K562 (cell line): ENCODE measurements at regions not wholly inside any gene's neighbourhood (a gene's known extent, or its start where the extent isn't known, plus 50 kb on each side); places are given as distances from the start of the nearest gene placed in this dataset.
A peak's percentile ranks its signal among the peaks of the same experiment; 100 is the strongest.

Experiments used
- ATAC-seq: fragments of 200-7000 bp; cut with Tn5 transposase; 3 replicates; pipeline ENCODE4 v1.9.1; 2020; ENCODE audit warnings: moderate library complexity
- BruUV-seq: library from RNA; stranded (reverse); fragments of 400-500 nt; replicated peaks from 2 replicates; lab custom pipeline; 2021; lab: Mats Ljungman, UMichigan
- CTCF ChIA-PET: fragments of 300-600 bp; formaldehyde crosslinking; extraction: SDS; loops from one replicate; lab custom pipeline; 2021; ENCODE audit warnings: low intra/inter-chr PET ratio; lab: Yijun Ruan, JAX
- POLR2A ChIA-PET: fragments of 300-600, 350-650 bp; sonication (Branson Sonifier 250); formaldehyde crosslinking; extraction: SDS; loops from one replicate; lab custom pipeline; 2021; ENCODE audit warnings: antibody characterized with exemption, inconsistent platforms; lab: Yijun Ruan, JAX
- DNase-seq, 4 experiments: peaks; one replicate each; pipeline versions ENCODE4 v3.0.0 to v3.0.0-alpha.2; 2011 to 2018; ENCODE audit warnings: low spot score in 3 of 4, mixed read lengths in 3 of 4; ENCODE audit errors: extremely low read depth in 1 of 4
- FAIRE-seq: peaks from 2 replicates; lab custom pipeline; 2011; peaks lifted over from hg19 to GRCh38; lab: Jason Lieb, UNC
- H2AFZ ChIP-seq: 2 replicates; pipeline ENCODE4 v1.6.0; 2011; ENCODE audit warnings: low read depth, low read length, control low read depth, inconsistent platforms
- H3K27ac ChIP-seq: fragments of 200-600 bp; 3 replicates; pipeline ENCODE4 v1.8.0; 2011; ENCODE audit warnings: low read depth, mild to moderate bottlenecking, control low read depth, inconsistent platforms, low read length, moderate library complexity, mixed read lengths; ENCODE audit errors: extremely low read depth
- H3K27me3 ChIP-seq, 2 experiments: fragments of 300-600 bp in 1 of 2; 2 replicates in 1 of 2; 3 replicates in 1 of 2; pipeline versions ENCODE4 v1.6.0 to v1.8.0; 2011; ENCODE audit warnings: inconsistent platforms in 2 of 2, low read length in 2 of 2, mild to moderate bottlenecking in 1 of 2, mixed read lengths in 1 of 2, moderate library complexity in 1 of 2; ENCODE audit not compliant: control insufficient read depth in 2 of 2, insufficient read depth in 2 of 2
- H3K36me3 ChIP-seq: fragments of 300-600 bp; 3 replicates; pipeline ENCODE4 v1.8.0; 2011; ENCODE audit warnings: mild to moderate bottlenecking, low read length, inconsistent platforms; ENCODE audit not compliant: control insufficient read depth, insufficient read depth
- H3K4me1 ChIP-seq, 2 experiments: fragments of 200-600 bp in 1 of 2; replicated peaks in 1 of 2; 2 replicates in 1 of 2; 3 replicates in 1 of 2; pipeline versions ENCODE4 v1.5.1 to v1.8.0; 2011; ENCODE audit warnings: inconsistent platforms in 2 of 2, low read length in 2 of 2, mild to moderate bottlenecking in 1 of 2, mixed read lengths in 1 of 2, moderate library complexity in 1 of 2; ENCODE audit not compliant: control insufficient read depth in 2 of 2, insufficient read depth in 2 of 2
- H3K4me2 ChIP-seq: 2 replicates; pipeline ENCODE4 v1.6.1; 2011; ENCODE audit warnings: low read length, control low read depth, inconsistent platforms, mixed read lengths; ENCODE audit not compliant: insufficient read depth
- H3K4me3 ChIP-seq: fragments of 200-600 bp; sonication (generic), shearing (Covaris generic); 2 replicates; pipeline ENCODE4 v1.5.1; 2016; ENCODE audit warnings: control low read depth, inconsistent platforms
- H3K79me2 ChIP-seq: fragments of 200-600 bp; 3 replicates; pipeline ENCODE4 v1.8.0; 2011; ENCODE audit warnings: low read length, inconsistent platforms; ENCODE audit not compliant: control insufficient read depth, insufficient read depth
- H3K9ac ChIP-seq, 2 experiments: 2 replicates each; pipeline versions ENCODE4 v1.6.0 to v1.6.1; 2011; ENCODE audit warnings: low read depth in 2 of 2, low read length in 2 of 2, control low read depth in 1 of 2, inconsistent platforms in 1 of 2, mild to moderate bottlenecking in 1 of 2, mixed read lengths in 1 of 2; ENCODE audit not compliant: insufficient read depth in 1 of 2
- H3K9me1 ChIP-seq: one replicate; pipeline ENCODE4 v1.6.0; 2011; ENCODE audit warnings: inconsistent platforms, mild to moderate bottlenecking, low read length, moderate library complexity; ENCODE audit not compliant: control insufficient read depth, insufficient read depth
- H3K9me3 ChIP-seq: replicated peaks from 2 replicates; pipeline ENCODE4 v1.5.1; 2011; ENCODE audit warnings: low read depth, low read length, inconsistent platforms; ENCODE audit not compliant: control insufficient read depth, insufficient read depth
- H4K20me1 ChIP-seq: replicated peaks from 2 replicates; pipeline ENCODE4 v1.6.1; 2011; ENCODE audit warnings: low read length, inconsistent platforms, mixed read lengths; ENCODE audit not compliant: control insufficient read depth, insufficient read depth
- CREBBP ChIP-seq: IDR thresholded peaks from one replicate; pipeline ENCODE4 v1.6.1; 2012; ENCODE audit warnings: low read depth, mild to moderate bottlenecking, control low read depth, inconsistent platforms, low read length
- DMBX1 ChIP-seq: fragments of 250-450 bp; sonication (Bioruptor Pico); IDR thresholded peaks from 2 replicates; pipeline ENCODE4 v1.8.0; 2022; ENCODE audit warnings: inconsistent platforms, mild to moderate bottlenecking, moderate library complexity, borderline replicate concordance
- ELF4 ChIP-seq: fragments of 450-650 bp; formaldehyde crosslinking; IDR thresholded peaks from 2 replicates; pipeline ENCODE4 v1.4.0; 2022; ENCODE audit warnings: missing genetic modification characterization
- ETS2 ChIP-seq: IDR thresholded peaks from 2 replicates; pipeline ENCODE4 v1.6.1; 2016; ENCODE audit warnings: borderline replicate concordance, missing genetic modification characterization, mild to moderate bottlenecking, moderate library complexity, missing compliant biosample characterization; ENCODE audit not compliant: poor library complexity, severe bottlenecking
- FOXA3 ChIP-seq, 2 experiments: fragments of 450-650 bp in 1 of 2; sonication (generic) in 1 of 2; formaldehyde crosslinking; IDR thresholded peaks in 1 of 2; conservative IDR thresholded peaks in 1 of 2; 2 replicates each; pipeline versions ENCODE4 v1.4.0 to v1.8.0; 2020 to 2022; ENCODE audit warnings: mild to moderate bottlenecking in 2 of 2, missing genetic modification reagents in 1 of 2
- MAFF ChIP-seq: IDR thresholded peaks from 2 replicates; pipeline ENCODE4 v1.6.1; 2012; ENCODE audit warnings: low read length, improper control_type of control experiment
- NR1H2 ChIP-seq: sonication (generic); formaldehyde crosslinking; IDR thresholded peaks from 2 replicates; pipeline ENCODE4 v1.4.0; 2020; ENCODE audit warnings: mild to moderate bottlenecking, missing genetic modification reagents
- PHB2 ChIP-seq: fragments of 450-650 bp; IDR thresholded peaks from 2 replicates; pipeline ENCODE4 v1.6.1; 2017; ENCODE audit warnings: low read depth
- PREB ChIP-seq: sonication (generic); formaldehyde crosslinking; IDR thresholded peaks from 2 replicates; pipeline ENCODE4 v1.8.1; 2023; ENCODE audit warnings: mild to moderate bottlenecking, missing genetic modification reagents
- RBFOX2 ChIP-seq: fragments of 200-400 bp; formaldehyde crosslinking; IDR thresholded peaks from 2 replicates; pipeline ENCODE4 v1.6.1; 2017; ENCODE audit warnings: low read depth, mild to moderate bottlenecking, low read length, moderate library complexity
- RBM39 ChIP-seq: fragments of 200-400 bp; formaldehyde crosslinking; optimal IDR thresholded peaks from 2 replicates; pipeline ENCODE3; 2018; ENCODE audit warnings: low read depth, low read length
- SMAD1 ChIP-seq: fragments of 150-350 bp; IDR thresholded peaks from 2 replicates; pipeline ENCODE4 v1.6.1; 2014; ENCODE audit warnings: low read length, low read depth; ENCODE audit not compliant: partially characterized antibody
- SMARCA4 ChIP-seq: fragments of 450-650 bp; IDR thresholded peaks from 2 replicates; pipeline ENCODE4 v1.6.1; 2016
- XRCC4 ChIP-seq: IDR thresholded peaks from one replicate; pipeline ENCODE4 v1.6.1; 2011; ENCODE audit not compliant: insufficient read depth, insufficient read length; ENCODE audit errors: extremely low read depth
- ZBED1 ChIP-seq: IDR thresholded peaks from 2 replicates; pipeline ENCODE4 v1.6.1; 2014
- ZNF253 ChIP-seq: fragments of 250-450 bp; sonication (Bioruptor Pico); conservative IDR thresholded peaks from 2 replicates; pipeline ENCODE4 v1.6.1; 2021; ENCODE audit warnings: mild to moderate bottlenecking
- ZNF277 ChIP-seq: fragments of 250-450 bp; sonication (Bioruptor Pico); IDR thresholded peaks from 2 replicates; pipeline ENCODE4 v1.8.0; 2022; ENCODE audit warnings: inconsistent platforms, mild to moderate bottlenecking, moderate library complexity, borderline replicate concordance
- ZNF316 ChIP-seq: fragments of 450-650 bp; IDR thresholded peaks from 2 replicates; pipeline ENCODE4 v1.6.1; 2016
- ZNF584 ChIP-seq: fragments of 200-800 bp; sonication (Bioruptor generic); IDR thresholded peaks from 2 replicates; pipeline ENCODE4 v1.6.1; 2016; ENCODE audit warnings: low read depth, mild to moderate bottlenecking, missing genetic modification characterization, missing compliant biosample characterization
- ZNF699 ChIP-seq: fragments of 250-450 bp; sonication (Bioruptor Pico); IDR thresholded peaks from 2 replicates; pipeline ENCODE4 v1.8.0; 2021; ENCODE audit warnings: mild to moderate bottlenecking, moderate library complexity; ENCODE audit not compliant: insufficient replicate concordance
- WGBS: fragments of 100-300 bp; shearing (Covaris generic); methylation state at CpG from one replicate; pipeline ENCODE4 v1.1.6; 2016; ENCODE audit warnings: low coverage, mixed read lengths; ENCODE audit not compliant: insufficient coverage; ENCODE audit errors: missing lambda C conversion rate; 5-methylcytosine and 5-hydroxymethylcytosine counted together
- in situ Hi-C: fragments of 300-500 bp; cut with MboI; formaldehyde crosslinking; loops from 4 replicates; pipeline ENCODE4 v1.15.0; 2018; ENCODE audit warnings: inconsistent platforms, mixed read lengths
- intact Hi-C: fragments of 100-400 bp; cut with micrococcal nuclease; formaldehyde crosslinking; loops from 2 replicates; pipeline ENCODE4 v1.14.2; 2022

- no peak for TF ChIP-seq RBFOX2
- TF ChIP-seq, all 486 proteins: peak for 0
These were observed 252.9 kb upstream of the NR5A2 start (continued) for GRCh38 chr1:199774433-199775089.

GRCh38 chr1:199776768-199777497 is 250.6 kb upstream of the NR5A2 start:
- DNase-seq, result no peak
- Histone ChIP-seq H3K9me3 (0 out of 2 replicates have a peak, but pooled peaks cover 3% of the 10 kb centered on the region), H3K4me1 (no peaks in the 10 kb centered on the region), H2AFZ (no peak overlapping the region), H3K27me3 (no peaks in the 10 kb centered on the region), H3K4me3 (no peak overlapping the region), H3K9ac (no peak overlapping the region), H3K4me2 (no peak overlapping the region), H4K20me1 (no peaks in the 10 kb centered on the region), H3K27ac (no peak overlapping the region), H3K36me3 (no peaks in the 10 kb centered on the region), H3K79me2 (no peaks in the 10 kb centered on the region), H3K9me1 (no peaks in the 10 kb centered on the region)
- FAIRE-seq, result no peak
- ATAC-seq, result no peak
- CTCF ChIA-PET, result no interaction called here
- 0% methylated on average over 1 of the region's 1 CpG for WGBS
- no TSS peak for BruUV-seq
- POLR2A ChIA-PET, result no interaction called here
- in situ Hi-C loops, result no loop called here
- intact Hi-C loops, result no loop called here
- TF ChIP-seq ETS2 (tag), result no peak
- TF ChIP-seq CREBBP, result no peak
- no peak for TF ChIP-seq ZNF584 (CRISPR knock-in tag)
- no peak for TF ChIP-seq ZNF699 (CRISPR knock-in tag)
- TF ChIP-seq ELF4 (CRISPR knock-in tag), result no peak
- no peak for TF ChIP-seq ZNF253
- TF ChIP-seq SMAD1, result no peak
- peak; percentile 75 for TF ChIP-seq ZNF316
- no peak for TF ChIP-seq DMBX1 (CRISPR knock-in tag)
- TF ChIP-seq NR1H2 (CRISPR knock-in tag), result no peak
- TF ChIP-seq RBM39, result no peak
- TF ChIP-seq FOXA3 (CRISPR knock-in tag; conservative IDR thresholded peaks at IDR 0.05 in 1 of 2, IDR thresholded peaks at IDR 0.05 in 1 of 2), result no peak
- TF ChIP-seq ZBED1, result no peak
- no peak for TF ChIP-seq PREB
- TF ChIP-seq ZNF277, result no peak
- TF ChIP-seq SMARCA4, result no peak
- no peak for TF ChIP-seq PHB2
- TF ChIP-seq XRCC4, result no peak
- peak; percentile 87 for TF ChIP-seq MAFF
